K562 (cell line): ENCODE measurements at regions not wholly inside any gene's neighbourhood (a gene's known extent, or its start where the extent isn't known, plus 50 kb on each side); places are given as distances from the start of the nearest gene placed in this dataset.

ENCODE experiments used
- CREM ChIP-seq: IDR thresholded peaks from 2 replicates; pipeline ENCODE4 v1.6.1; 2014; ENCODE audit warnings: antibody characterized with exemption, low read depth
- ELK3 ChIP-seq: fragments of 450-650 bp; formaldehyde crosslinking; IDR thresholded peaks from 2 replicates; pipeline ENCODE4 v1.4.0; 2020; ENCODE audit warnings: mild to moderate bottlenecking
- FUS ChIP-seq: fragments of 200-400 bp; formaldehyde crosslinking; optimal IDR thresholded peaks from 2 replicates; pipeline ENCODE3; 2017; ENCODE audit warnings: low read depth, low read length
- HDAC1 ChIP-seq, 2 experiments: fragments of 450-650 bp; IDR thresholded peaks; 2 replicates each; pipeline ENCODE4 v1.6.1; 2016 to 2017; ENCODE audit warnings: inconsistent platforms in 1 of 2, mild to moderate bottlenecking in 1 of 2, moderate library complexity in 1 of 2
- KAT7 ChIP-seq: sonication (generic); formaldehyde crosslinking; IDR thresholded peaks from 2 replicates; pipeline ENCODE4 v1.8.0; 2022; ENCODE audit warnings: missing genetic modification reagents, mild to moderate bottlenecking, borderline replicate concordance
- POLR2H ChIP-seq: IDR thresholded peaks from 2 replicates; pipeline ENCODE4 v1.6.1; 2016; ENCODE audit warnings: missing genetic modification characterization, low read depth, mild to moderate bottlenecking, control low read depth, missing compliant biosample characterization, moderate library complexity
- STAT5A ChIP-seq: IDR thresholded peaks from 2 replicates; pipeline ENCODE4 v1.6.1; 2012; ENCODE audit warnings: low read length, inconsistent platforms, borderline replicate concordance
- TAL1 ChIP-seq: fragments of 450-650 bp; IDR thresholded peaks from 2 replicates; pipeline ENCODE4 v1.6.1; 2016; ENCODE audit warnings: mild to moderate bottlenecking
- TCF3 ChIP-seq: sonication (generic); formaldehyde crosslinking; IDR thresholded peaks from 2 replicates; pipeline ENCODE4 v1.4.0; 2020; ENCODE audit warnings: mild to moderate bottlenecking, missing genetic modification reagents
- TCF7L2 ChIP-seq: fragments of 150-350 bp; IDR thresholded peaks from 2 replicates; pipeline ENCODE4 v1.6.1; 2016; ENCODE audit warnings: low read depth, mild to moderate bottlenecking, low read length, moderate library complexity
- TEAD1 ChIP-seq, 2 experiments: fragments of 450-650 bp in 1 of 2; sonication (generic) in 1 of 2; formaldehyde crosslinking; IDR thresholded peaks; 2 replicates each; pipeline versions ENCODE4 v1.4.0 to v1.8.0; 2020 to 2022; ENCODE audit warnings: mild to moderate bottlenecking in 2 of 2, missing genetic modification reagents in 1 of 2
- UBTF ChIP-seq, 2 experiments: IDR thresholded peaks; 2 replicates each; pipeline ENCODE4 v1.6.1; 2012; ENCODE audit warnings: improper control_type of control experiment in 2 of 2, low read depth in 2 of 2, low read length in 2 of 2, borderline replicate concordance in 1 of 2
- ZBTB7A ChIP-seq: IDR thresholded peaks from 2 replicates; pipeline ENCODE4 v1.6.1; 2011; ENCODE audit warnings: low read depth, mild to moderate bottlenecking, low read length, moderate library complexity, borderline replicate concordance; ENCODE audit not compliant: control insufficient read depth
- ZNF274 ChIP-seq: IDR thresholded peaks from 2 replicates; pipeline ENCODE4 v1.6.1; 2011; ENCODE audit warnings: low read depth, mild to moderate bottlenecking, low read length, moderate library complexity, borderline replicate concordance
- ZNF551 ChIP-seq: fragments of 250-450 bp; sonication (Bioruptor Pico); IDR thresholded peaks from 2 replicates; pipeline ENCODE4 v1.5.0; 2021; ENCODE audit warnings: mild to moderate bottlenecking, moderate library complexity
- TF ChIP-seq, protein P1 (sequence below): sonication (generic); formaldehyde crosslinking; IDR thresholded peaks from 2 replicates; pipeline ENCODE4 v1.8.1; 2023; ENCODE audit warnings: mild to moderate bottlenecking, missing genetic modification reagents
- TF ChIP-seq, protein P2 (sequence below): sonication (generic); formaldehyde crosslinking; IDR thresholded peaks from 2 replicates; pipeline ENCODE4 v1.8.0; 2023; ENCODE audit warnings: mild to moderate bottlenecking, missing genetic modification reagents
- TF ChIP-seq, protein P3 (sequence below): sonication (generic); formaldehyde crosslinking; IDR thresholded peaks from 2 replicates; pipeline ENCODE4 v1.4.0; 2020; ENCODE audit warnings: mild to moderate bottlenecking, missing genetic modification reagents

- TF ChIP-seq POLR2H (no peak), KAT7 (CRISPR knock-in tag) (no peak), ZNF274 (no peak), TEAD1 (CRISPR knock-in tag; IDR thresholded peaks at IDR 0.05) (no peak), ZNF551 (no peak), FUS (no peak), TAL1 (peak; percentile 84), STAT5A (peak; percentile 54; the same call in 1 of the 2 replicates), TCF3 (peak; percentile 71), CREM (0 out of 2 replicates have a peak, but pooled peaks have one; percentile 25), UBTF (IDR thresholded peaks at IDR 0.05; ENCODE audit: borderline replicate concordance in 1 of 2, low read depth in 2 of 2, low read length in 2 of 2) (no peak), ZBTB7A (no peak), TCF7L2 (no peak), HDAC1 (IDR thresholded peaks at IDR 0.05) (peak in 1 of 2 experiments; percentile 46; a peak in 1 of 4 replicates), ELK3 (no peak)
- TF ChIP-seq, protein P1, sequence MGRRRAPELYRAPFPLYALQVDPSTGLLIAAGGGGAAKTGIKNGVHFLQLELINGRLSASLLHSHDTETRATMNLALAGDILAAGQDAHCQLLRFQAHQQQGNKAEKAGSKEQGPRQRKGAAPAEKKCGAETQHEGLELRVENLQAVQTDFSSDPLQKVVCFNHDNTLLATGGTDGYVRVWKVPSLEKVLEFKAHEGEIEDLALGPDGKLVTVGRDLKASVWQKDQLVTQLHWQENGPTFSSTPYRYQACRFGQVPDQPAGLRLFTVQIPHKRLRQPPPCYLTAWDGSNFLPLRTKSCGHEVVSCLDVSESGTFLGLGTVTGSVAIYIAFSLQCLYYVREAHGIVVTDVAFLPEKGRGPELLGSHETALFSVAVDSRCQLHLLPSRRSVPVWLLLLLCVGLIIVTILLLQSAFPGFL (CRISPR knock-in tag): no peak
- TF ChIP-seq, protein P2, sequence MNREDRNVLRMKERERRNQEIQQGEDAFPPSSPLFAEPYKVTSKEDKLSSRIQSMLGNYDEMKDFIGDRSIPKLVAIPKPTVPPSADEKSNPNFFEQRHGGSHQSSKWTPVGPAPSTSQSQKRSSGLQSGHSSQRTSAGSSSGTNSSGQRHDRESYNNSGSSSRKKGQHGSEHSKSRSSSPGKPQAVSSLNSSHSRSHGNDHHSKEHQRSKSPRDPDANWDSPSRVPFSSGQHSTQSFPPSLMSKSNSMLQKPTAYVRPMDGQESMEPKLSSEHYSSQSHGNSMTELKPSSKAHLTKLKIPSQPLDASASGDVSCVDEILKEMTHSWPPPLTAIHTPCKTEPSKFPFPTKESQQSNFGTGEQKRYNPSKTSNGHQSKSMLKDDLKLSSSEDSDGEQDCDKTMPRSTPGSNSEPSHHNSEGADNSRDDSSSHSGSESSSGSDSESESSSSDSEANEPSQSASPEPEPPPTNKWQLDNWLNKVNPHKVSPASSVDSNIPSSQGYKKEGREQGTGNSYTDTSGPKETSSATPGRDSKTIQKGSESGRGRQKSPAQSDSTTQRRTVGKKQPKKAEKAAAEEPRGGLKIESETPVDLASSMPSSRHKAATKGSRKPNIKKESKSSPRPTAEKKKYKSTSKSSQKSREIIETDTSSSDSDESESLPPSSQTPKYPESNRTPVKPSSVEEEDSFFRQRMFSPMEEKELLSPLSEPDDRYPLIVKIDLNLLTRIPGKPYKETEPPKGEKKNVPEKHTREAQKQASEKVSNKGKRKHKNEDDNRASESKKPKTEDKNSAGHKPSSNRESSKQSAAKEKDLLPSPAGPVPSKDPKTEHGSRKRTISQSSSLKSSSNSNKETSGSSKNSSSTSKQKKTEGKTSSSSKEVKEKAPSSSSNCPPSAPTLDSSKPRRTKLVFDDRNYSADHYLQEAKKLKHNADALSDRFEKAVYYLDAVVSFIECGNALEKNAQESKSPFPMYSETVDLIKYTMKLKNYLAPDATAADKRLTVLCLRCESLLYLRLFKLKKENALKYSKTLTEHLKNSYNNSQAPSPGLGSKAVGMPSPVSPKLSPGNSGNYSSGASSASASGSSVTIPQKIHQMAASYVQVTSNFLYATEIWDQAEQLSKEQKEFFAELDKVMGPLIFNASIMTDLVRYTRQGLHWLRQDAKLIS (CRISPR knock-in tag): no peak
- TF ChIP-seq, protein P3, sequence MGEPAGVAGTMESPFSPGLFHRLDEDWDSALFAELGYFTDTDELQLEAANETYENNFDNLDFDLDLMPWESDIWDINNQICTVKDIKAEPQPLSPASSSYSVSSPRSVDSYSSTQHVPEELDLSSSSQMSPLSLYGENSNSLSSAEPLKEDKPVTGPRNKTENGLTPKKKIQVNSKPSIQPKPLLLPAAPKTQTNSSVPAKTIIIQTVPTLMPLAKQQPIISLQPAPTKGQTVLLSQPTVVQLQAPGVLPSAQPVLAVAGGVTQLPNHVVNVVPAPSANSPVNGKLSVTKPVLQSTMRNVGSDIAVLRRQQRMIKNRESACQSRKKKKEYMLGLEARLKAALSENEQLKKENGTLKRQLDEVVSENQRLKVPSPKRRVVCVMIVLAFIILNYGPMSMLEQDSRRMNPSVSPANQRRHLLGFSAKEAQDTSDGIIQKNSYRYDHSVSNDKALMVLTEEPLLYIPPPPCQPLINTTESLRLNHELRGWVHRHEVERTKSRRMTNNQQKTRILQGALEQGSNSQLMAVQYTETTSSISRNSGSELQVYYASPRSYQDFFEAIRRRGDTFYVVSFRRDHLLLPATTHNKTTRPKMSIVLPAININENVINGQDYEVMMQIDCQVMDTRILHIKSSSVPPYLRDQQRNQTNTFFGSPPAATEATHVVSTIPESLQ (CRISPR knock-in tag): no peak
Observed at GRCh38 chr18:22066083-22066485, 103.3 kb upstream of the GATA6 start (continued).
